ELR (cell line): ENCODE measurements at regions not wholly inside any gene's neighbourhood (a gene's known extent, or its start where the extent isn't known, plus 50 kb on each side); places are given as distances from the start of the nearest gene placed in this dataset.
"Not testable (repeated sequence)": the region's sequence is repeated elsewhere in the genome, so short reads cannot be mapped to it uniquely, and the experiment has no call there.

Experiments used
- DNase-seq: peaks from one replicate; pipeline ENCODE4 v3.0.0-alpha.2; 2015; ENCODE audit warnings: low read depth

GRCh38 chr1:233790121-233790520 is 114.4 kb upstream of the SLC35F3 start:
- no peak for DNase-seq

- peak; percentile 62 for DNase-seq
Observed at GRCh38 chr1:233790662-233791371, 113.7 kb upstream of the SLC35F3 start.

GRCh38 chr1:233791372-233791703 is 113.1 kb upstream of the SLC35F3 start:
- no peak for DNase-seq

- no peak for DNase-seq
Observed at GRCh38 chr1:233791721-233792120, 112.8 kb upstream of the SLC35F3 start.

GRCh38 chr1:233794863-233795262 is 109.6 kb upstream of the SLC35F3 start:
- no peak for DNase-seq

- no peak for DNase-seq
Observed at GRCh38 chr1:233796146-233796783, 108.2 kb upstream of the SLC35F3 start.

GRCh38 chr1:233802611-233803010 is 101.9 kb upstream of the SLC35F3 start:
- DNase-seq: no peak

GRCh38 chr1:233805786-233806185 is 98.7 kb upstream of the SLC35F3 start:
- no peak for DNase-seq

GRCh38 chr1:233815357-233815756 is 89.1 kb upstream of the SLC35F3 start:
- DNase-seq: no peak

GRCh38 chr1:233815865-233816264 is 88.6 kb upstream of the SLC35F3 start:
- no peak for DNase-seq

GRCh38 chr1:233816348-233816747 is 88.1 kb upstream of the SLC35F3 start:
- no peak for DNase-seq

- DNase-seq: no peak
Observed at GRCh38 chr1:233819042-233819441, 85.4 kb upstream of the SLC35F3 start.

- not testable (repeated sequence) for DNase-seq
Observed at GRCh38 chr1:233824179-233824578, 80.3 kb upstream of the SLC35F3 start.

GRCh38 chr1:233827937-233828336 is 76.5 kb upstream of the SLC35F3 start:
- not testable (repeated sequence) for DNase-seq

GRCh38 chr1:233828480-233828879 is 76.0 kb upstream of the SLC35F3 start:
- no peak for DNase-seq

- no peak for DNase-seq
Observed at GRCh38 chr1:233834609-233835008, 69.9 kb upstream of the SLC35F3 start.

- not testable (repeated sequence) for DNase-seq
Observed at GRCh38 chr1:233838207-233838606, 66.3 kb upstream of the SLC35F3 start.

- DNase-seq: peak; percentile 59
Observed at GRCh38 chr1:233843525-233844204, 60.8 kb upstream of the SLC35F3 start.

- no peak for DNase-seq
Observed at GRCh38 chr1:233844275-233844674, 60.2 kb upstream of the SLC35F3 start.

- DNase-seq: peak; percentile 6
Observed at GRCh38 chr1:233844692-233845091, 59.8 kb upstream of the SLC35F3 start.
